Pancreas (tissue), 10 donors: ENCODE measurements at regions not wholly inside any gene's neighbourhood (a gene's known extent, or its start where the extent isn't known, plus 50 kb on each side); places are given as distances from the start of the nearest gene placed in this dataset.
A peak's percentile ranks its signal among the peaks of the same experiment; 100 is the strongest.

Experiments used
- ATAC-seq, 4 donors: fragments of 200-7000 bp; cut with Tn5 transposase; one replicate each; pipeline versions ENCODE4 v1.8.0 to v1.9.1; 2020; ENCODE audit warnings: mild to moderate bottlenecking in 4 of 4, moderate library complexity in 4 of 4
- DNase-seq, 6 donors: peaks; one replicate each; pipeline ENCODE4 v3.0.0-alpha.2; 2020
- FAIRE-seq: peaks from 2 replicates; lab custom pipeline; 2012; peaks lifted over from hg19 to GRCh38; lab: Jason Lieb, UNC
- H3K27ac ChIP-seq, 4 donors: fragments of 200-600 bp; sonication (generic); 1 replicate in 3 of 4; 2 replicates in 1 of 4; pipeline versions ENCODE4 v1.5.0 to v1.8.0; 2020
- H3K27me3 ChIP-seq, 4 donors: fragments of 200-600 bp; one replicate each; pipeline ENCODE4 v1.8.0; 2021
- H3K36me3 ChIP-seq, 3 donors: fragments of 200-600 bp; sonication (generic) in 1 of 3; one replicate each; pipeline versions ENCODE4 v1.5.0 to v1.8.0; 2020 to 2021
- H3K4me1 ChIP-seq, 3 donors: fragments of 200-600 bp; one replicate each; pipeline ENCODE4 v1.8.0; 2021
- H3K4me3 ChIP-seq, 4 donors: fragments of 200-600 bp; sonication (generic) in 2 of 4; one replicate each; pipeline versions ENCODE4 v1.5.0 to v1.8.0; 2020 to 2021
- H3K9me3 ChIP-seq, 4 donors: fragments of 200-600 bp; one replicate each; pipeline ENCODE4 v1.8.0; 2021
- CTCF ChIP-seq, 4 donors: fragments of 200-600 bp; sonication (generic) in 3 of 4; IDR thresholded peaks; one replicate each; pipeline versions ENCODE4 v1.5.0 to v1.8.0; 2021; ENCODE audit warnings: antibody characterized with exemption in 4 of 4
- WGBS, 2 donors: extraction: QIAGEN DNeasy Blood & Tissue Kit; methylation state at CpG; one replicate each; pipeline ENCODE4 v1.1.7; 2013; 5-methylcytosine and 5-hydroxymethylcytosine counted together
- intact Hi-C, 3 donors: fragments of 100-400 bp; cut with DNase I; formaldehyde crosslinking; loops; one replicate each; pipeline versions ENCODE4 v1.11.1 to v1.14.2; 2022
- donor health status: healthy with polysubstance abuse.
- donor health status: DM: no; HTN: no; CAD: no; lungs with moderate emphysema.
- donor health status: DM: no; HTN: no; CAD: no.
- donor health status: control.
- donor health status: control.
- donor health status: Bipolar disorder and iron deficiency.
- donor health status: DM: yes; HTN: yes; CAD: no.
- donor health status: DM: no; HTN: no; CAD: no.
- donor health status: DM: no; HTN: no; CAD: no.
- donor health status: DM: yes; HTN: yes; CAD: no.

- intact Hi-C loops = no loop called here
- Histone ChIP-seq H3K4me1 (no peaks in the 10 kb centered on the region), H3K4me3 (no peak overlapping the region), H3K27ac (no peak overlapping the region), H3K36me3 (no peaks in the 10 kb centered on the region), H3K9me3 (no peaks in the 10 kb centered on the region), H3K27me3 (no peaks in the 10 kb centered on the region)
- no peak for TF ChIP-seq CTCF (IDR thresholded peaks at IDR 0.05)
- ATAC-seq = peak in 2 of 4 donors; percentile 64 to 71
- DNase-seq = peak in 1 of 6 donors; percentile 46
- FAIRE-seq = no peak
- WGBS, 2 donors = 68 to 75% methylated on average over 11 of the region's 11 CpGs
These were observed 195.4 kb upstream of the C2CD4B start for GRCh38 chr15:62360332-62361097.

- DNase-seq (no peak), FAIRE-seq (no peak), ATAC-seq (no peak)
- Histone ChIP-seq H3K4me3 (no peak overlapping the region), H3K4me1 (no peaks in the 10 kb centered on the region), H3K36me3 (no peaks in the 10 kb centered on the region), H3K27ac (no peak overlapping the region), H3K27me3 (no peaks in the 10 kb centered on the region), H3K9me3 (no peaks in the 10 kb centered on the region)
- TF ChIP-seq CTCF (IDR thresholded peaks at IDR 0.05) = no peak
- intact Hi-C loops = no loop called here
- 79 to 84% methylated on average over 20 of the region's 20 CpGs for WGBS, 2 donors
These were observed 197.1 kb upstream of the C2CD4B start for GRCh38 chr15:62362144-62362543.

- Histone ChIP-seq H3K9me3 (no peaks in the 10 kb centered on the region), H3K36me3 (no peaks in the 10 kb centered on the region), H3K4me3 (no peak overlapping the region), H3K4me1 (no peaks in the 10 kb centered on the region), H3K27me3 (no peaks in the 10 kb centered on the region), H3K27ac (no peak overlapping the region)
- FAIRE-seq (no peak), DNase-seq (no peak), ATAC-seq (peak in 1 of 4 donors; percentile 25)
- no peak for TF ChIP-seq CTCF (IDR thresholded peaks at IDR 0.05)
- intact Hi-C loops = no loop called here
- 44 to 49% methylated on average over 5 of the region's 5 CpGs for WGBS, 2 donors
These were observed 197.5 kb upstream of the C2CD4B start for GRCh38 chr15:62362608-62363007.

- H3K36me3 ChIP-seq = no peaks in the 10 kb centered on the region
- no peaks in the 10 kb centered on the region for H3K4me1 ChIP-seq
- no peaks in the 10 kb centered on the region for H3K27me3 ChIP-seq
- no peak overlapping the region for H3K27ac ChIP-seq
- 41 to 60% methylated on average over 1 of the region's 1 CpG for WGBS, 2 donors
- no peaks in the 10 kb centered on the region for H3K9me3 ChIP-seq
- no peak for TF ChIP-seq CTCF (IDR thresholded peaks at IDR 0.05)
- H3K4me3 ChIP-seq = no peak overlapping the region
- intact Hi-C loops = no loop called here
- no peak for FAIRE-seq
- DNase-seq = no peak
- ATAC-seq = no peak
These were observed 198.8 kb upstream of the C2CD4B start for GRCh38 chr15:62363913-62364312.

- no peak for TF ChIP-seq CTCF (IDR thresholded peaks at IDR 0.05)
- Histone ChIP-seq H3K4me3 (no peak overlapping the region), H3K27ac (no peak overlapping the region), H3K9me3 (no peaks in the 10 kb centered on the region), H3K36me3 (no peaks in the 10 kb centered on the region), H3K27me3 (no peaks in the 10 kb centered on the region), H3K4me1 (no peaks in the 10 kb centered on the region)
- intact Hi-C loops = no loop called here
- FAIRE-seq = no peak
- ATAC-seq = peak in 3 of 4 donors; percentile 57 to 69 (median 60)
- 50 to 53% methylated on average over 4 of the region's 4 CpGs for WGBS, 2 donors
- DNase-seq = peak in 3 of 6 donors; percentile 16 to 55 (median 38)
These were observed 200.8 kb upstream of the C2CD4B start for GRCh38 chr15:62365795-62366442.
